HG03045 (cell line): ENCODE measurements at regions not wholly inside any gene's neighbourhood (a gene's known extent, or its start where the extent isn't known, plus 50 kb on each side); places are given as distances from the start of the nearest gene placed in this dataset.

ENCODE experiments used
- ATAC-seq: cut with Tn5 transposase; IDR thresholded peaks from one replicate; pipeline ENCODE4 v1.9.1; 2021; ENCODE audit warnings: mild to moderate bottlenecking, moderate library complexity; ENCODE audit not compliant: unreplicated experiment

DNA sequence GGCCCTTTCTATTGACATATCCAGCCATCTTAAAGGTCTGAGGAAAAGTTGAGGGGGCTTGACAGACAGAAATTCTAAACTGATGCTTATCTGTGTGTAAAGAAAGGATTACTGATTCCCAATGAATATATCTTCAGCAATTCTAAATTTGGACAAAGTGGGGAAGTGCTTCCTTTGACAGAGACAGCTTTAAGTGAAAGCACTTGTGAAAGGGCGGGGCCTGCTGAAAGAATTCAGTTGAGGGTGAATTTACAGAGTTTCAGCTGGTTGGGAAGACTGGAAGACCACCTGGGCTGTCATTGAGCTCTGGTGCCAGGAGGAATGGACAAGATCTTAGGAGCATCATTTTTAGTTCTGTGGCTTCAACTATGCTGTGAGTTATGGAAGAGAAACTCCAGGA, 412.5 kb upstream of the OR4E1 start:
- no peak for ATAC-seq

- ATAC-seq: no peak
Measured at GRCh38 chr14:22084393-22085281, 411.0 kb upstream of the OR4E1 start.

DNA sequence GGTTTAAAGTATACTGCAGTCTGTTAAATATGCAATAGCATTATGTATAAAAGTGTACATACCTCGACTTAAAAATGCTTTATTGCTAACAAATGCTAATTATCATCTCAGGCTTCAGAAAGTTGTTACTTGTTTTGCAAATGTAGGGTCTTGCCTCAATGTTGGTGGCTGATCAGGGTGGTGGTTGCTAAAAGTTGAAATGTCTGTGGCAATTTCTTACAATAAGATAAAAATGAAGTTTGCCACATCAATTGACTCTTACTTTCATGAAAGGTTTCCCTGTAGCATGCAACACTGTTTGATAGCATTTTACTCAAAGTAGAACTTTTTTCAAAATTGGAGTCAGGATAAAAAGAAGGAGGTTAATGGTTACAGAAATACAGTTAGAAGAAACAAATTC, 407.7 kb upstream of the OR4E1 start:
- no peak for ATAC-seq

DNA sequence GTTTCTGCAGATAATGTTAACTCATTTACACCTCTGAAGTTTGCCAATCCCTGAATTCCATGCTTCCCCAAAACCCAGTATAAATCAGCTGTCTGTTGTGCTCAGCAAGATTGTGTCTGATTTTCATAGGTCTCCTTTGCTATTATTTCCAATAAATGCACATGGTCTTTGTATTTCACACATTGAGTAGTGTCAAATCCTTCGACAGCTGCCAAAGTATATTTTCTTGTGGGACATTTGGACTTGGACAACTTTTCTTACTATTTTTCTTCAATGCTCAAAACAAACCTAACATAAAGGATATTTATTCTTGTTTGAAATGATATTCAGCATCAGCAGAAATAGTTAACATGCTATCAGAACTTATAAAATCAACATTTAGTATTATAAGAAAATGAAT, 406.1 kb upstream of the OR4E1 start:
- no peak for ATAC-seq

DNA sequence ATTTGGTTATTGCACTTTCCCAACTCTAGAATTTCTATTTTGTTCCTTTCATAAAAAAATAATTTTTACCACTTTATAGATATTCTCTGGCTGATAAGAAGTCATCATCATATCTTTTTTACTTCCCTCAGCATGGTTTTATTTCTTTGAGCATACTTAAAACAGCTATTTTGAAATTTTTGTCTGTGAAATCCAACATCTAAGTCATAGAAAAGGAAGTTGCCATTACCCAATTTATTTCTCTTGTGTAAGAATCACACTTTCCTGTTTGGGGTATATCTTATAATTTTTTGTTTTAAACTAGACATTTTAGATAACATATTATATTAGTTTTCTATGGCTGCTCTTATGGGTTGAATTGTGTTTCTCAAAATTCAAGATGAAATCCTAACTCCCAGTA, 400.2 kb upstream of the OR4E1 start:
- no peak for ATAC-seq

DNA sequence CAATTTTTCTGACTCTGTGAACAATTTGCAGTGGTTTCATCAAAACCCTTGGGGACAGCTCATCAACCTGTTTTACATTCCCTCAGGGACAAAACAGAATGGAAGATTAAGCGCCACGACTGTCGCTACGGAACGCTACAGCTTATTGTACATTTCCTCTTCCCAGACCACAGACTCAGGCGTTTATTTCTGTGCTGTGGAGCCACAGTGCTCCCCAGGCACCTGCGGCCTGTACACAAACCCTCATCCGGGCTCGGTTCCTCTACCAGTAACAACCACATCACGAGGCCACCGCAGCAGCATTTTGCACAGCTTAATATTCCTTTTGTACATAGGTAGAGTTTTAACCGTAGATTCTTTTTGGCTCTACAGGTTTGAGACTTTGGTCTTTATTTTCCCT, 397.4 kb upstream of the OR4E1 start:
- ATAC-seq: peak; percentile 91

- ATAC-seq: peak; percentile 55
Measured at GRCh38 chr14:22070119-22070982, 396.7 kb upstream of the OR4E1 start.

DNA sequence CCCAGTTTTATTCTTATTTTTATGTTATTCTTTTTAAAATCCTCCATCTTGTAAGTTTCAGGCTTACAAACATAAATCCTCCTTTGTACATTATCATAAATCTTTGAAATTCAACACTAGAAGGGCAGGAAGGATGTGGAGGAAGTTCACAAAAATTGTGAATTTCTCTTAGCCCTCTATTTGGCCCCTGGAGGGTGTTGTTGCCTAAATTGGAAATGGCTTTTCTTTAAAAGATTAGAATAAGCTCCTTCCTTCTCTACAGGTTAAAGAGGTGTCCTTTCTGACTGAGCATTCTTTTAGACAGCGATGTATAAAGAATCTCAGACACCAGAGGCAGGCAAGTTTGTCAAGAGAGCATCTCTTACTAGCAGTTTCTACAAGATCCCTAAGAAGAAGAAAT, 391.7 kb upstream of the OR4E1 start:
- ATAC-seq: no peak

- no peak for ATAC-seq
Measured at GRCh38 chr14:22059201-22059600, 385.6 kb upstream of the OR4E1 start.

DNA sequence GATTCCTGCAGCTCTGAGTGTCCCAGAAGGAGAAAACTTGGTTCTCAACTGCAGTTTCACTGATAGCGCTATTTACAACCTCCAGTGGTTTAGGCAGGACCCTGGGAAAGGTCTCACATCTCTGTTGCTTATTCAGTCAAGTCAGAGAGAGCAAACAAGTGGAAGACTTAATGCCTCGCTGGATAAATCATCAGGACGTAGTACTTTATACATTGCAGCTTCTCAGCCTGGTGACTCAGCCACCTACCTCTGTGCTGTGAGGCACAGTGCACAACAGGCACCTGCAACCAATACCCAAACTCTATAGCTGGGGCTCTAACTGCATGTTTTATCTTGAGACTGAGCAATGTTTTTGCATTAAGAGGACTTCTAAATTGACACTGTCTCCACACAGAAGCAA, 379.2 kb upstream of the OR4E1 start:
- no peak for ATAC-seq

DNA sequence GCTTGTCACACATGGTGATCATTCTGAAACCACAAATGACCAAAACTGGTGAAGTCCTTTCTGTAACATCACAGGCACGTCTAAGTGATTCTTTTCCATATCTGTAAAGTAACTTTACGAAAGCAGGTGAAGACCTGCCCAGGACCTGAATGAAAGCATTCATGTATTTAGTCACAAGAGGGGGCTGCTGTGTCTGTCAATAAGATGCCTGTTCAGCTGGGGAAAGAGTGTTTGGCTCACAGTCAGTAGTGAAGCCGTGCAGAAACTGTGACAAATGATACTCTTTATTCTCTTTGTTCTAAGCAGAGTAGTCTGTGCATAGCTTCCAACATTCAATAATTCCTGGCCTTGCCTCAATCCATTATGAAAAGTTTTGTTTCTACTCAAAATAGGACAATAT, 373.5 kb upstream of the OR4E1 start:
- ATAC-seq: no peak

DNA sequence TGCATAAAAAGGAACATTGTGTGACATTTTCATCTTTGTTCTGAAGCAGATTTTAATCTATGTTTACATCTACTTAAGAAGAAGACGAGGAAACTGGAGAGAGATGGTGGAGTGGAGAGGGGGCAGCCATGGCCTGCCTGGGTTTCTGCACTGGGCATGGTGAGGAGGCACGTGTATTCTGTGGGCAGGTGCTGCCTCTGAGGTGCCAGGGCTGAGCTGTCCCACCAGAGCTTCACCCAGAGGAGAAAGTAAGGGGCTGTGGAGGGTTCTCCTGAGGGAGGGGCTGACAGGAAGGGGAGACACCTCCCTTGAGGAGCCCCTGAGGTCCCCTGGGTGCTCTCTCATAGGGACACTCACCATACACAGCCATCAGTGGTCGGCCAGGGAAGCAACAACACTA, 372.4 kb upstream of the OR4E1 start:
- no peak for ATAC-seq

GRCh38 chr14:22044193-22044592, 370.6 kb upstream of the OR4E1 start:
- ATAC-seq: no peak

DNA sequence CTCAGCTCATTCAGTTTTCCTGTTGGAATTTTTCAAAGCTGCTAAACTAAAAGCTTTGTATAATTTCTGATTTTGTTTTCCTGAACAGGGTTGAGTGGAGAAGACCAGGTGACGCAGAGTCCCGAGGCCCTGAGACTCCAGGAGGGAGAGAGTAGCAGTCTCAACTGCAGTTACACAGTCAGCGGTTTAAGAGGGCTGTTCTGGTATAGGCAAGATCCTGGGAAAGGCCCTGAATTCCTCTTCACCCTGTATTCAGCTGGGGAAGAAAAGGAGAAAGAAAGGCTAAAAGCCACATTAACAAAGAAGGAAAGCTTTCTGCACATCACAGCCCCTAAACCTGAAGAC, 367.1 kb upstream of the OR4E1 start:
- ATAC-seq: no peak

DNA sequence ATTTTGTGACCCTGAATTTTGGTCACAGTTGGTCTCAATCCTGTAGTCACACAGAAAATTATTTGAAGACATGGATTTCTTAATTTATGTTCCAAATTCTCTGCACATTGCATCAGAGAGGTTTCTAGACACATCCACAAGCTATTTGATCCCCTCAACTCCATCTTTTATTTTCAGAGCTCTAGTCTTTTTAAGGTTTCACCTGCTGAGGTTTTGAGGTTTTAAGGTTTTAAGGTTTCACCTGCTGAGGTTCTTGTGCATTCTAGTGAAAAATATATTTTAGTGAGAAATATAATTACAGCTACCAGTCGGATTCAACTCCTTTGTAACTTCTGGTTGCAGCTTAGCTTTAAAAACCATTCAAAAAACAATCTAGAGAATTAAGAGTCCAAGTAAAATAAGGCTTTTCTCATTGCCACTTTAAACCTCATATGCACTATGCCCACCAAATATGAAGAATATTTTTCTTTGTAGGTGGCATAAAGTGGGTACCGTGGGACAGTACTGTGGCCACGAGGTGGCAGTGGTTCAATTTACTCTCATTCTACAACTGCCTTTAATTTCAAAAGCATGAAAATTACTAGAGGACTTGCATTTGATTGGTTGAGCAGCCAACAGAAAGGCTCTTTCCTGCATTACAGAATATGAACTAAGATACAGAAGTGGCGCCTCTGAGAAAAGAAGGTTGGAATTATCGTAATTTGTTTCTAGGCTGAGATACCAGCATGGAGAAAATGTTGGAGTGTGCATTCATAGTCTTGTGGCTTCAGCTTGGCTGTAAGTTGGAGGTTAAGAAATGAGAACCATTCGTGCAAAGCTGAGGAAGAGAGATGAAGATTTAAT, 366.5 kb upstream of the OR4E1 start:
- ATAC-seq: no peak

GRCh38 chr14:22036541-22037239, 363.1 kb upstream of the OR4E1 start:
- ATAC-seq: no peak

DNA sequence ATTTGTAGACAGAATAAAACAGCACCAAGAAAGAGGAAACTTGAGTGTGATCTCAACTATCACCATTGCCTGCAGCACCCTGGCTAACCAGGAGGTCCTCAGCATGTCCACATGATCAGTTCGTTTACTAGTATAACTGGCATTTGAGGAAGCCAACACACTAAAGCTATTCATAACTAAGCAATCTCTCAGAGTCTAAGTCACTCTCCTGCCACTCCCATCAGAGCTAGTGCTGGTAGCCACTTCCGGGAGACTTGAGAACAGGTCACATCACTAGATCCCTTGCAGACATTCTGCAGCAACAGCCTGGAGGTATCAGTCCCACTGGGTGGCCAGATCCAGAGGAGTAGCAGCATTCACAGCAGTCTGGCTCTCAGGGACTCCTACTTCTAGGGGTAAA, 352.9 kb upstream of the OR4E1 start:
- ATAC-seq: no peak

DNA sequence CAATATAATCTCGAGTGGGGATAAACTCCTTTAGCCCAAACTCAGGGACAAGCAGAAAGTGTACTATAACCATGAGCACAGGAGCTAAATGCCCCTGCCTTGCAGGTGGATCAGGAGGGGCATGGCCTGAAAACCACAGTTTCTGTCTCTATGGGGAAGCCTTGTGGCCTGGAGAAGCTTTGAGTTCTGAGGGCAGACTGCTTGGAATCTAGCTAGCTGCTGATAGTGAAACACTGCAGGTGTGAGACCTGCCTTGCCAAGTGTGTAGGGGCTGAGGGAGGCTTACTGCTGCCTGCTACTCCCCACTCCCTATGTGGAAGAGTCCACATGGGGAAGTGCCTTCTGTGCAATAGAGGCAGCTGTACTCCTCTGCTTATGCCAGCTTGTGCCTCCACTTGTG, 352.3 kb upstream of the OR4E1 start:
- no peak for ATAC-seq

DNA sequence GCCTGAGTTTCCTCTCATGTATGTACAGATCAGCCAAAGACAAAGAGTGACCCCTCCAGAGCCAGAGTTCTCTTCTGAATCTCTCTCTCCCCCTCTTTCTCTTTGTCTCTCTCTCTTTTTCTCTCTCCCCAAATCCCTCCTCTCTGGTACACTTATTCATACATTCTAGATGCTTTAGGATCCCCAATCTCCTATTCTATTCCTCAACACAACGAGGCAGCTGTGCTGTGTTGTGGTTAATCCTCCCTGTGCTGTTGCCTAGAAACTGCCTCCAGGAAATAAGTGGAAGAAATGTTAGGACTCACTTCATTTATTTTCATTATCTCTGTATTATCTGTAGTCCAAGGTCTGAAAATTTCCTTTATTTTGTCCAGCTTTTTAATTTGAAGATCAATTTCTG, 350.5 kb upstream of the OR4E1 start:
- no peak for ATAC-seq

DNA sequence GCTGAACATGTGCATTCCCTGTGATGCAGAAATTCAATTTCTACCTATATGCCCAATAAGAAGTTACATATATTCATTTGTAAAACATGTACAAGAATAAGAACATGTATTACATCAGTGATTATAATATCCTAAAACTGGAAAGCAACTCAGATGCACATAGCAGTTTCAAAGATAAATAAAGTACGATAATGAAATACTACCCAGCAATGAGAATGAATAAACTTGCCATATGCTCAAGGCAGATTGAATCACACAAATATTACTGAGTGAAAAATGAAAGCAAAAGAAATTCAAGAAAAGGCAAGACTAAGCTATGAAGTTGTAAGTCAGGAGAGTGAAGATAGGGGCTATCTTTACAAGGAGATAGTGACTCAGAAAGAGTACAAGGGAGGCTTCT, 345.3 kb upstream of the OR4E1 start:
- no peak for ATAC-seq

DNA sequence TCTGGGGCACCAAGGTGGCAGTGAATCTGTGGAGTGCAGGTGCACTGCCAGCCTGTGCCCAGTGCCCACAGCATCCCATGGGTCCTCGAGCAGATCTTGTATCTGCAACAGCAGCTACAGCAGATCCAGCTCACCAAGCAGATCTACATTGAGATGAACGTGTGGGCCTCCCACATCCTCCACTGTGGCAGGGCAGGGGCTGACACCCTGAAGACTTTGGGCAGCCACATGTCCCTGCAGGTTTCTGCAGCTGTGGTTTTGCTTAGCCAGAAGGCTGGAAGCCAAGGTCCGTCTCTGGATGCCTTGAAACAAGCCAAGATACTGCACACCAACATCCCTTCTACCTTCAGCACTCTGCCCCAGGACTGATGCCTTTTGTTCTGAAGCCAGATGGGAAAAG, 338.8 kb upstream of the OR4E1 start:
- no peak for ATAC-seq
